ENCODE measurements at regions not wholly inside any gene's neighbourhood (a gene's known extent, or its start where the extent isn't known, plus 50 kb on each side); places are given as distances from the start of the nearest gene placed in this dataset.
"Not testable (repeated sequence)": the region's sequence is repeated elsewhere in the genome, so short reads cannot be mapped to it uniquely, and the experiment has no call there.

GRCh38 chr2:238521870-238522269 is 95.1 kb downstream of the ASB1 start:
- DNase-seq = no peak

GRCh38 chr2:238523158-238524110 is 96.7 kb downstream of the ASB1 start:
- no peak for DNase-seq

DNA sequence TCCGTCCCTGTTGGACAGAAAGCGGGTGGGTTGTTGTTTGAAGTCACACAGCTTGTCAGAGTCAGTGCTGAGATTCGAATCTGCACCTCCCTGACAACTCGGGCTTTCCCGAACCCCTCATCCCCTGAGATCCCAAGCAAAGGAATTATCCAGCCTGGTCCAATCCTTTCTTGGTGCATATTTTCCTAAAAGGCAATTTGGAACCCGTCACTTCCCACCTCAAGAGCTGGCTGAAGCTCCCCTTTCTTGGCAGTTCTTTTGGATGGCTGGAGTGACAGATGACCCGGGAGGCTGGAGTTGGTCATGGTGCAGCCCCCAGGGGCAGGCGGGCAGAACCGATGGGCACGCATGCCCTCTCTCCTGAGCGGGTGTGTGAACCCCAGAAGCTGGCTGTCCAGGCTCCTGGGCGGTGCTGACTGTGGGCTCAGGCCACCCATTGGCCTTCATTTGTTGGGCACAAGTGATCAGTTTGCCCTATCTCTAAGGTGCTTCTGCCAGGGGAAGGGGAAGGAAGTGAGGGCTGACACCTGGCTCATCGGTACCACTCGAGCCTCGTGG is 97.8 kb downstream of the ASB1 start:
- DNase-seq = no peak

DNA sequence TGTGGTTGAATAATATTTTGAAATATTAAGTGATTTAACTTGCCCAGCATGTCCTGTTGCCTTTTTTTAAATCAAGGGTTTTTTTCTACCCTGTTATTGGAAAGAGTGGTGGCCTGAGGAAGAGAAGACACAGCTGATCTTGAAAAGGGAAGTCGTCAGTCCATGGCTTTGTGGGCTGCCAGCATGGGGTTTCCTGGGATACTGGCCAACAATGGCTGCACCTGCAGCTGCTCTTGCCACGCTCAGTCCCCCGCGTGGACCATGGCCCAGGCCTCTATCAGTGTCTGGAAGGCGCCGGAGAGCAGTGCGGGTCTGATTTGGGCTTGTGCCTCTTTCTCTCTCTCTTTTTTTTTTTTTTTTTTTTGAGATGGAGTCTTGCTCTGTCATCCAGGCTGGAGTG is 99.3 kb downstream of the ASB1 start:
- DNase-seq = peak; percentile 52

DNA sequence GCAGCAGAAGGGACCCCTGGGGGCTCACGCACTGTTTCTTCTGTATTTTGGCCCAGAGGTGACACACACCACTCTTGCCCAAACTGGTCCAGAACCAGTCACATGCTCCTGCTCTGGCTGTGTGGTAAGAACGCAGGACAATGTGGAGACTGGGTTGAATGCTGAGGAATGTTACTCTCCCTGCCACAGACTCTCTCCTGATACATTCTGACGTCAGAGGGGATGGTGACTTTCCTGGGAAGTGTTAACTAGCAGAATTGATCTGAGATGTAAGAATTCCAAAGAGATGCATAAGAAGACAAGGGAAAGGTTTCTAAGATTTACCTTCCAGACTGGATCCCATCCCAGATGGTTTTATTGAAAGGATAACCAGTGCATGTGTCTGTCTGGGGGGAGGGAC is 100.8 kb downstream of the ASB1 start:
- no peak for DNase-seq

GRCh38 chr2:238528953-238529781 is 102.4 kb downstream of the ASB1 start:
- DNase-seq = peak; percentile 76

DNA sequence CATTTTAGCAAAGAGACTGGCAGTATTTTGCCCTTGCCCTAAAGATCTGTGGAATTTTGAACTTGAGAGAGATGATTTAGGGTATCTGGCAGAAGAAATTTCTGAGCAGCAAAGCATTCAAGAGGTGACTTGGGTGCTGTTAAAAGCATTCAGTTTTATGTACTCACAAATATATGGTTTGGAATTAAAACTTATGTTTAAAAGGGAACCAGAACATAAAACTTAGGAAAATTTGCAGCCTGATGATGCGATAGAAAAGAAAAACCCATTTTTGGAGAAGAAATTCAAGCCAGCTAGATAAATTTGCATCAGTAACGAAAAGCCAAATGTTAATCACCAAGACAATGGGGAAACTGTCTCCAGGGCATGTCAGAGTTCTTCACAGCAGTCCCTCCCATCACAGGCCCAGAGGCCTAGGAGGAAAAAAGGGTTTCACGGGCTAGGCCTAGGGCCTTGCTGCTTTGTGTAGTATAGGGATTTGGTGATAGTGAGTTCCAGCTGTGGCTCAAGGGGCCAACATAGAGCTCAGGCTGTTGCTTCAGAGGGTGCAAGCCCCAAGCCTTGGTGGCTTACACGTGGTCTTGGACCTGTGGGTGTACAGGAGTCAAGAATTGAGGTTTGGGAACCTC is 104.4 kb downstream of the ASB1 start:
- not testable (repeated sequence) for DNase-seq

DNA sequence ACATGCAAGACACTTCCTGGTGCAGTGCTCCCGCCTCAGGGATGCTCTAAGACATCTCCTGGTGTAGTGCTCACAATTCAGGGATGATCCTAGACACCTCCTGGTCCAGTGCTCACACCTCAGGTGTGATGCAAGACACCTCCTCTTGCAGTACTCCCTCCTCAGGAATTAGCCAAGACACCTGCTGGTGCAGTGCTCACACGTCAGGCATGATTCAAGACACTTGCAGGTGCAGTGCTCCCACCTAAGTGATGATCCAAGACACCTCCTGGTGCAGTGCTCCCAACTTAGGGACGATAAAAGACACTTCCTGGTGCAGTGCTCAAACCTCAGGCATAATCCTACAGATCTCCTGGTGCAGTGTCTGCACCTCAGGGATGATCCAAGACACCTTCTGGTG is 117.0 kb downstream of the ASB1 start:
- not testable (repeated sequence) for DNase-seq

- DNase-seq = no peak
These were observed 122.3 kb downstream of the ASB1 start for GRCh38 chr2:238548902-238549462.

DNA sequence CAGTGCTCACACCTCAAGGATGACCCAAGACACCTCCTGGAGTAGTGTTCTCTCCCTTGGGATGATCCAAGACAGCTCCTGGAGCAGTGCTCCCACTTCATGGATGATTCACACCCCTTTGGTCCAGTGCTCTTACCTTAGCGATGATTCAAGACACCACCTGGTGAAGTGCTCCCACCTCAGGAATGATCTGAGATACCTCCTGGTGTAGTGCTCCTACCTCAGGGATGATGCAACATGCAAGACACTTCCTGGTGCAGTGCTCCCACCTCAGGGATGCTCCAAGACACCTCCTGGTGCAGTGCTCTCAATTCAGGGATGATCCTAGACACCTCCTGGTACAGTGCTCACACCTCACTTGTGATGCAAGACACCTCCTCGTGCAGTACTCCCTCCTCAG is 123.1 kb downstream of the ASB1 start:
- no peak for DNase-seq

GRCh38 chr2:238551091-238551490 is 124.4 kb downstream of the ASB1 start:
- no peak for DNase-seq

DNA sequence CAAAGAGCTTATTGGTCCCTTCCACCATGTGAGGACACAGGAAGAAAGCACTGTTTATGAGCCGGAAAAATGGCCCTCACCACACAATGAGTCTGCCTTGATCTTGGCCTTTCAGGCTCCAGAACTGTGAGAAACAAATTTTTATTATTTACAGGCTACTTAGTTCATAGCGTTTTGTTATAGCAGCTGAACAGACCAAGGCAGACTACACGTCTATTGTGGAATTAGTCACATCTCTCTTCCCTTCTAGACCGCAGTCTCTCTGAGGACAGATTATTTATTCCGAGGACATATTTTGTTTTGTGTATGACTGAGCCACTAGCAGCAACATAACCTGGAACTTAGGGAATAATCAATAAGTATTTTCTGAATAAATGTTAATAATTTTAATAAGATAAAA is 125.5 kb downstream of the ASB1 start:
- DNase-seq = no peak

- no peak for DNase-seq
These were observed 126.4 kb downstream of the ASB1 start for GRCh38 chr2:238553159-238553558.

GRCh38 chr2:238554468-238555315 is 128.0 kb downstream of the ASB1 start:
- no peak for DNase-seq

- no peak for DNase-seq
These were observed 129.2 kb downstream of the ASB1 start for GRCh38 chr2:238555786-238556542.

GRCh38 chr2:238557431-238557830 is 130.7 kb downstream of the ASB1 start:
- no peak for DNase-seq

- no peak for DNase-seq
These were observed 131.2 kb downstream of the ASB1 start for GRCh38 chr2:238557936-238558335.

DNA sequence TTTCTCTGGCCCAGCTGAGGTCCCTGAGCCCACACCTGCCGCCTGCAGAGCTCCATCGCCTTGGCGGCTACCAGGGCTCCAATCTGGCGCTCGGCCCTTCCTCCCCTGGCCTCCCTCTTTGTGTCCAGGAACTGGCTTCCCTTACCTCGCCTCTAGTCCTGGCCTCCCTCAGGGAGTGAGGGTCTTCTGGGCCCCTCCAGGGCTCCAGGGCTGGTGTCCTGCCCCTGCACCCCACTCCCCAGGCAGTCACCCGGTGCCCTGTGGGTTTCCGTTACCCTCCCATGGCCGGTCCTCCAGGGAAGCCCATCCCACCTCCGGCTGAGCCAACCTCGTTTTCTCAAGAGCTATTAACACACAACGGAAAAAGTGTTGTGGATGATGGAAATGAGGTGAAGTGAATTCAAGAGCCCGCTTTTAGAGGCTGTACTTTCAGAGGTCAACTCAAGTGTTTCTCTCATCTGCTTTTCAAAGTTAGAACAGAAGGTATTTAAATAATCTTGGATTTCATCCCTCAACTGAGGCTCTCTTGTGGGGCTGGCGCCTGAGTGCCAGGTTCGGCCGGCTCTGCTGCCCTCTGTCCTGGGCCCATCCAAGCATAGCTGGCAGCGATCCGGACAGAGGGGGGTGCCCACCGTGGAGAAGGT is 131.9 kb downstream of the ASB1 start:
- no peak for DNase-seq

GRCh38 chr2:238560234-238560633 is 133.5 kb downstream of the ASB1 start:
- DNase-seq = no peak

DNA sequence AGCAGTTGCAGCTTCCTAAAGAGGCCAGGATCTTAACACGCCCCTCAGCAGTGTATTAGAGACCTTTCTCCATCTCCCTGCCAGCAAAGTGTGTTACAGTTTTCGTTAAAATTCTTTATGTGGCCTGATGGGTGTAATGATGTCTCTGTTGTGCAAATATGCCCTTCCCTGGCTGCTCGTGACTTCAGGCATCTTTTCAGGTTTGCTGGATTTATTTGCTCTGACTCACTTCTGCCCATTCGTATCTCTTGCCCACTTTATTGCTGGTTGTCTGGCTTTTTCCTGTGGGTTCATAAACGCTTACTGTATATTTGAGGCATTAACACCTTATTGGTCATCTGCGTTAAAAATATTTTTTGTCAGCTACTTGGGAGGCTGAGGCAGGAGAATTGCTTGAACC is 134.5 kb downstream of the ASB1 start:
- no peak for DNase-seq

All from NCI-H69 (cell line).